ENCODE measurements at regions not wholly inside any gene's neighbourhood (a gene's known extent, or its start where the extent isn't known, plus 50 kb on each side); places are given as distances from the start of the nearest gene placed in this dataset.

GRCh38 chr14:101476258-101476915, 84.9 kb upstream of the DIO3 start:
- DNase-seq: no peak

GRCh38 chr14:101476916-101477553, 84.3 kb upstream of the DIO3 start:
- DNase-seq: no peak

- DNase-seq: no peak
Measured at GRCh38 chr14:101477648-101478047, 83.6 kb upstream of the DIO3 start.

GRCh38 chr14:101478096-101478495, 83.2 kb upstream of the DIO3 start:
- DNase-seq: no peak

GRCh38 chr14:101478796-101479410, 82.4 kb upstream of the DIO3 start:
- DNase-seq: no peak

- no peak for DNase-seq
Measured at GRCh38 chr14:101480022-101480746, 81.1 kb upstream of the DIO3 start.

- no peak for DNase-seq
Measured at GRCh38 chr14:101480747-101481530, 80.4 kb upstream of the DIO3 start.

GRCh38 chr14:101481557-101481956, 79.7 kb upstream of the DIO3 start:
- DNase-seq: no peak

GRCh38 chr14:101482066-101482465, 79.2 kb upstream of the DIO3 start:
- DNase-seq: no peak

- DNase-seq: no peak
Measured at GRCh38 chr14:101483829-101484228, 77.5 kb upstream of the DIO3 start.

- no peak for DNase-seq
Measured at GRCh38 chr14:101489092-101489760, 72.1 kb upstream of the DIO3 start.

GRCh38 chr14:101490771-101491170, 70.5 kb upstream of the DIO3 start:
- DNase-seq: no peak

- DNase-seq: no peak
Measured at GRCh38 chr14:101491841-101492240, 69.5 kb upstream of the DIO3 start.

GRCh38 chr14:101492716-101493115, 68.6 kb upstream of the DIO3 start:
- no peak for DNase-seq

- no peak for DNase-seq
Measured at GRCh38 chr14:101494826-101495225, 66.5 kb upstream of the DIO3 start.

GRCh38 chr14:101495284-101495683, 66.0 kb upstream of the DIO3 start:
- DNase-seq: no peak

- DNase-seq: no peak
Measured at GRCh38 chr14:101495827-101496775, 65.2 kb upstream of the DIO3 start.

GRCh38 chr14:101496776-101497683, 64.3 kb upstream of the DIO3 start:
- DNase-seq: no peak

GRCh38 chr14:101497684-101498525, 63.4 kb upstream of the DIO3 start:
- DNase-seq: no peak
